COLO668 (cell line): ENCODE measurements at regions not wholly inside any gene's neighbourhood (a gene's known extent, or its start where the extent isn't known, plus 50 kb on each side); places are given as distances from the start of the nearest gene placed in this dataset.

Experiments used
- DNase-seq: peaks from one replicate; lab custom pipeline; 2025; ENCODE audit not compliant: unreplicated experiment; lab: John Stamatoyannopoulos, UW

- no peak for DNase-seq
Measured at GRCh38 chr21:40976198-40977109, 129.5 kb upstream of the DSCAM start.

- DNase-seq, result no peak
Measured at GRCh38 chr21:40985370-40985769, 138.4 kb upstream of the DSCAM start.

GRCh38 chr21:40990366-40990765 lies 143.4 kb upstream of the DSCAM start:
- no peak for DNase-seq

- no peak for DNase-seq
Measured at GRCh38 chr21:40997831-40998230, 150.9 kb upstream of the DSCAM start.

- no peak for DNase-seq
Measured at GRCh38 chr21:41000838-41001237, 153.9 kb upstream of the DSCAM start.

GRCh38 chr21:41006636-41007035 lies 159.7 kb upstream of the DSCAM start:
- no peak for DNase-seq

- DNase-seq, result no peak
Measured at GRCh38 chr21:41008351-41008750, 159.6 kb upstream of the BACE2 start.

- DNase-seq, result no peak
Measured at GRCh38 chr21:41008974-41009373, 159.0 kb upstream of the BACE2 start.

GRCh38 chr21:41009398-41010100 lies 158.4 kb upstream of the BACE2 start:
- no peak for DNase-seq

GRCh38 chr21:41010101-41010435 lies 157.9 kb upstream of the BACE2 start:
- DNase-seq, result no peak

- DNase-seq, result no peak
Measured at GRCh38 chr21:41011098-41011731, 156.7 kb upstream of the BACE2 start.

- DNase-seq, result no peak
Measured at GRCh38 chr21:41011951-41012366, 156.0 kb upstream of the BACE2 start.

GRCh38 chr21:41012425-41012824 lies 155.5 kb upstream of the BACE2 start:
- DNase-seq, result no peak

- no peak for DNase-seq
Measured at GRCh38 chr21:41016472-41016871, 151.5 kb upstream of the BACE2 start.

GRCh38 chr21:41018431-41018830 lies 149.5 kb upstream of the BACE2 start:
- no peak for DNase-seq

GRCh38 chr21:41023936-41024335 lies 144.0 kb upstream of the BACE2 start:
- no peak for DNase-seq

- DNase-seq, result no peak
Measured at GRCh38 chr21:41024341-41024740, 143.6 kb upstream of the BACE2 start.

GRCh38 chr21:41024746-41025254 lies 143.2 kb upstream of the BACE2 start:
- DNase-seq, result no peak

- DNase-seq, result no peak
Measured at GRCh38 chr21:41029571-41029970, 138.4 kb upstream of the BACE2 start.

- DNase-seq, result no peak
Measured at GRCh38 chr21:41031701-41032220, 136.2 kb upstream of the BACE2 start.

- DNase-seq, result no peak
Measured at GRCh38 chr21:41032541-41032940, 135.4 kb upstream of the BACE2 start.
